GM12878 (cell line): ENCODE measurements at regions not wholly inside any gene's neighbourhood (a gene's known extent, or its start where the extent isn't known, plus 50 kb on each side); places are given as distances from the start of the nearest gene placed in this dataset.
A peak's percentile ranks its signal among the peaks of the same experiment; 100 is the strongest.

Experiments
- ATAC-seq: fragments of 200-7000 bp; cut with Tn5 transposase; 3 replicates; pipeline ENCODE4 v1.9.1; 2020; ENCODE audit warnings: mild to moderate bottlenecking, moderate library complexity
- BruUV-seq: library from RNA; stranded (reverse); fragments of 400-500 nt; replicated peaks from 2 replicates; lab custom pipeline; 2021; lab: Mats Ljungman, UMichigan
- CTCF ChIA-PET: fragments of 300-600 bp; sonication (Branson Sonifier 250); formaldehyde crosslinking; extraction: SDS; loops from one replicate; lab custom pipeline; 2021; ENCODE audit warnings: inconsistent platforms; lab: Yijun Ruan, JAX
- POLR2A ChIA-PET: fragments of 350-600 bp; formaldehyde crosslinking; extraction: SDS; loops from one replicate; lab custom pipeline; 2021; ENCODE audit warnings: inconsistent platforms; lab: Charles Lee
- RAD21 ChIA-PET: fragments of 300-600 bp; sonication (Branson Sonifier 250); formaldehyde crosslinking; loops from one replicate; lab custom pipeline; 2023; ENCODE audit warnings: antibody characterized with exemption; ENCODE audit not compliant: unreplicated experiment; lab: Charles Lee
- SMC1A ChIA-PET: fragments of 300-600 bp; sonication (Branson Sonifier 250); formaldehyde crosslinking; loops from one replicate; lab custom pipeline; 2023; ENCODE audit not compliant: unreplicated experiment, uncharacterized antibody; lab: Charles Lee
- DNase-seq: peaks from one replicate; pipeline ENCODE4 v3.0.0-alpha.2; 2011; ENCODE audit warnings: low read depth, low spot score
- FAIRE-seq: peaks from 3 replicates; lab custom pipeline; 2011; peaks lifted over from hg19 to GRCh38; lab: Jason Lieb, UNC
- H2AFZ ChIP-seq: 2 replicates; pipeline ENCODE4 v1.6.0; 2011; ENCODE audit warnings: low read depth, low read length, control low read depth; ENCODE audit not compliant: control insufficient read depth
- H3K27ac ChIP-seq: 2 replicates; pipeline ENCODE4 v1.5.1; 2011; ENCODE audit warnings: control low read depth; ENCODE audit not compliant: control insufficient read depth, insufficient read depth
- H3K27me3 ChIP-seq, 2 experiments: replicated peaks in 1 of 2; 2 replicates each; pipeline versions ENCODE4 v1.6.0 to v1.6.1; 2011; ENCODE audit warnings: low read length in 1 of 2; ENCODE audit not compliant: control insufficient read depth in 2 of 2, insufficient read depth in 2 of 2
- H3K36me3 ChIP-seq, 2 experiments: 2 replicates each; pipeline ENCODE4 v1.5.1; 2011; ENCODE audit warnings: low read length in 1 of 2; ENCODE audit not compliant: control insufficient read depth in 2 of 2, insufficient read depth in 2 of 2
- H3K4me1 ChIP-seq: 2 replicates; pipeline ENCODE4 v1.6.1; 2011; ENCODE audit warnings: mild to moderate bottlenecking, low read length, moderate library complexity, mixed read lengths; ENCODE audit not compliant: control insufficient read depth, insufficient read depth
- H3K4me2 ChIP-seq: 2 replicates; pipeline ENCODE4 v1.6.0; 2011; ENCODE audit warnings: control low read depth; ENCODE audit not compliant: control insufficient read depth, insufficient read depth
- H3K4me3 ChIP-seq: fragments of 200-600 bp; sonication (generic); 2 replicates; pipeline ENCODE4 v1.5.1; 2016
- H3K79me2 ChIP-seq: 2 replicates; pipeline ENCODE4 v1.6.0; 2011; ENCODE audit warnings: low read length; ENCODE audit not compliant: control insufficient read depth, insufficient read depth
- H3K9ac ChIP-seq: 2 replicates; pipeline ENCODE4 v1.8.0; 2011; ENCODE audit warnings: low read length, control low read depth, mixed read lengths; ENCODE audit not compliant: control insufficient read depth, insufficient read depth
- H3K9me3 ChIP-seq: replicated peaks from 3 replicates; pipeline ENCODE4 v1.5.1; 2011; ENCODE audit warnings: mild to moderate bottlenecking, low read length; ENCODE audit not compliant: control insufficient read depth, insufficient read depth
- H4K20me1 ChIP-seq: 2 replicates; pipeline ENCODE4 v1.6.0; 2011; ENCODE audit not compliant: control insufficient read depth, insufficient read depth
- BCL11A ChIP-seq: IDR thresholded peaks from 2 replicates; pipeline ENCODE4 v1.6.1; 2011; ENCODE audit warnings: low read depth, low read length
- CBX5 ChIP-seq: sonication (generic); IDR thresholded peaks from 2 replicates; pipeline ENCODE4 v1.6.1; 2016; ENCODE audit warnings: low read depth, moderate library complexity, mild to moderate bottlenecking, inconsistent platforms
- IKZF1 ChIP-seq: fragments of 450-650 bp; conservative IDR thresholded peaks from 2 replicates; pipeline ENCODE4 v1.6.1; 2017; ENCODE audit warnings: antibody characterized with exemption, mild to moderate bottlenecking
- IKZF2 ChIP-seq, 2 experiments: fragments of 450-650 bp; IDR thresholded peaks; 2 replicates each; pipeline ENCODE4 v1.6.1; 2017; ENCODE audit warnings: mild to moderate bottlenecking in 2 of 2, moderate library complexity in 2 of 2
- RUNX3 ChIP-seq: IDR thresholded peaks from 2 replicates; pipeline ENCODE4 v1.6.1; 2012; ENCODE audit warnings: low read length, inconsistent platforms
- SPI1 ChIP-seq: IDR thresholded peaks from 2 replicates; pipeline ENCODE4 v1.6.1; 2011; ENCODE audit warnings: low read depth, mild to moderate bottlenecking, low read length, moderate library complexity, borderline replicate concordance; ENCODE audit not compliant: insufficient read depth
- SREBF2 ChIP-seq: IDR thresholded peaks from 2 replicates; pipeline ENCODE4 v1.6.1; 2012; ENCODE audit warnings: mild to moderate bottlenecking, low read length
- TARDBP ChIP-seq: IDR thresholded peaks from 2 replicates; pipeline ENCODE4 v1.6.1; 2016; ENCODE audit warnings: borderline replicate concordance
- TBL1XR1 ChIP-seq: IDR thresholded peaks from 2 replicates; pipeline ENCODE4 v1.6.1; 2012; ENCODE audit warnings: low read depth, low read length, improper control_type of control experiment
- YBX1 ChIP-seq: fragments of 450-650 bp; IDR thresholded peaks from 2 replicates; pipeline ENCODE4 v1.6.1; 2016; ENCODE audit warnings: antibody characterized with exemption
- YY1 ChIP-seq: IDR thresholded peaks from 2 replicates; pipeline ENCODE4 v1.6.1; 2011; ENCODE audit warnings: low read depth, mild to moderate bottlenecking, low read length
- WGBS: methylation state at CpG from one replicate; pipeline ENCODE4 v1.1.6; 2016; ENCODE audit warnings: low lambda C conversion rate; ENCODE audit not compliant: insufficient replicate concordance, insufficient coverage; ENCODE audit errors: missing lambda C conversion rate; 5-methylcytosine and 5-hydroxymethylcytosine counted together
- in situ Hi-C: fragments of 300-500 bp; cut with MboI; formaldehyde crosslinking; loops from 9 replicates; pipeline ENCODE4 v1.14.3; 2018; ENCODE audit warnings: mixed read lengths
- intact Hi-C: fragments of 100-400 bp; cut with micrococcal nuclease; formaldehyde crosslinking; loops from one replicate; pipeline ENCODE4 v1.14.2; 2022; ENCODE audit not compliant: unreplicated experiment
- TF ChIP-seq, protein P1 (sequence below): fragments of 450-650 bp; IDR thresholded peaks from 2 replicates; pipeline ENCODE4 v1.6.1; 2017; ENCODE audit warnings: low read depth, mild to moderate bottlenecking, moderate library complexity
- TF ChIP-seq, protein P2 (sequence below): fragments of 450-650 bp; IDR thresholded peaks from 2 replicates; pipeline ENCODE4 v1.6.1; 2017; ENCODE audit warnings: mild to moderate bottlenecking, low read depth, inconsistent platforms; ENCODE audit not compliant: poor library complexity, severe bottlenecking

- ATAC-seq, result no peak; the same call in 2 of the 3 replicates
- intact Hi-C loops, result no loop called here
- Histone ChIP-seq H3K27ac (no peak overlapping the region), H3K79me2 (no peaks in the 10 kb centered on the region), H3K4me3 (no peak overlapping the region), H3K27me3 (no peaks in the 10 kb centered on the region), H3K36me3 (no peaks in the 10 kb centered on the region), H3K4me2 (peak overlapping the region; percentile 74; the same call in 1 of the 2 replicates), H3K4me1 (peaks cover 6% of the 10 kb centered on the region; the same call in 1 of the 2 replicates), H3K9me3 (peaks cover 2% of the 10 kb centered on the region; the same call in 1 of the 3 replicates), H3K9ac (no peak overlapping the region), H2AFZ (peak overlapping the region; percentile 80), H4K20me1 (no peaks in the 10 kb centered on the region)
- 28% methylated on average over 6 of the region's 6 CpGs for WGBS
- SMC1A ChIA-PET, result interaction anchor here (0.5 to 3.1 kb wide), 10 partner anchors 10 to 441 kb away, joined by 3 to 17 read pairs (median 4); no protein-coding TSS in a partner anchor
- in situ Hi-C loops, result no loop called here
- POLR2A ChIA-PET, result interaction anchor here (0.6 kb wide), 2 partner anchors 10 to 11 kb away, joined by 3 to 4 read pairs; no protein-coding TSS in a partner anchor
- BruUV-seq, result no TSS peak
- TF ChIP-seq, protein P1, sequence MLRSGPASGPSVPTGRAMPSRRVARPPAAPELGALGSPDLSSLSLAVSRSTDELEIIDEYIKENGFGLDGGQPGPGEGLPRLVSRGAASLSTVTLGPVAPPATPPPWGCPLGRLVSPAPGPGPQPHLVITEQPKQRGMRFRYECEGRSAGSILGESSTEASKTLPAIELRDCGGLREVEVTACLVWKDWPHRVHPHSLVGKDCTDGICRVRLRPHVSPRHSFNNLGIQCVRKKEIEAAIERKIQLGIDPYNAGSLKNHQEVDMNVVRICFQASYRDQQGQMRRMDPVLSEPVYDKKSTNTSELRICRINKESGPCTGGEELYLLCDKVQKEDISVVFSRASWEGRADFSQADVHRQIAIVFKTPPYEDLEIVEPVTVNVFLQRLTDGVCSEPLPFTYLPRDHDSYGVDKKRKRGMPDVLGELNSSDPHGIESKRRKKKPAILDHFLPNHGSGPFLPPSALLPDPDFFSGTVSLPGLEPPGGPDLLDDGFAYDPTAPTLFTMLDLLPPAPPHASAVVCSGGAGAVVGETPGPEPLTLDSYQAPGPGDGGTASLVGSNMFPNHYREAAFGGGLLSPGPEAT, result no peak
- no peak for FAIRE-seq
- no peak for DNase-seq
- RAD21 ChIA-PET, result interaction anchor here (1.4 kb wide), 1 partner anchor 16 kb away, joined by 5 read pairs; no protein-coding TSS in a partner anchor
- CTCF ChIA-PET, result interaction anchor here (0.6 to 1.2 kb wide), 3 partner anchors 10 to 41 kb away, joined by 3 to 4 read pairs (median 3); no protein-coding TSS in a partner anchor
Observed at GRCh38 chr15:95880031-95880570, 450.4 kb upstream of the NR2F2 start.

GRCh38 chr15:95880630-95881029 lies 449.9 kb upstream of the NR2F2 start:
- Histone ChIP-seq H4K20me1 (no peaks in the 10 kb centered on the region), H3K27me3 (no peaks in the 10 kb centered on the region), H3K9me3 (peaks cover 2% of the 10 kb centered on the region; the same call in 1 of the 3 replicates), H2AFZ (no peak overlapping the region), H3K79me2 (no peaks in the 10 kb centered on the region), H3K4me3 (no peak overlapping the region), H3K4me2 (no peak overlapping the region), H3K36me3 (no peaks in the 10 kb centered on the region), H3K4me1 (peaks cover 6% of the 10 kb centered on the region; the same call in 1 of the 2 replicates), H3K9ac (no peak overlapping the region), H3K27ac (no peak overlapping the region)
- ChIA-PET CTCF (interaction anchor here (1.0 to 1.1 kb wide), 2 partner anchors 10 to 11 kb away, joined by 3 to 4 read pairs; no protein-coding TSS in a partner anchor), SMC1A (interaction anchor here (0.5 to 3.1 kb wide), 6 partner anchors 10 to 440 kb away, joined by 3 to 17 read pairs (median 4); no protein-coding TSS in a partner anchor), RAD21 (interaction anchor here (1.4 kb wide), 1 partner anchor 16 kb away, joined by 5 read pairs; no protein-coding TSS in a partner anchor), POLR2A (interaction anchor here (1.2 kb wide), 1 partner anchor 11 kb away, joined by 3 read pairs; no protein-coding TSS in a partner anchor)
- FAIRE-seq (no peak), DNase-seq (no peak), ATAC-seq (peak; percentile 62)
- in situ Hi-C loops (no loop called here), intact Hi-C loops (no loop called here)
- 21% methylated on average over 2 of the region's 2 CpGs for WGBS
- no TSS peak for BruUV-seq
- TF ChIP-seq CBX5 (no peak), RUNX3 (0 out of 2 replicates have a peak, but pooled peaks have one; percentile 11), IKZF1 (no peak), SREBF2 (no peak), IKZF2 (IDR thresholded peaks at IDR 0.05) (peak in 1 of 2 experiments; percentile 34; a peak in 2 of 4 replicates), SPI1 (peak; percentile 82; the same call in 1 of the 2 replicates), YY1 (no peak), TARDBP (no peak), TBL1XR1 (no peak), YBX1 (no peak), BCL11A (0 out of 2 replicates have a peak, but pooled peaks have one; percentile 22)
- TF ChIP-seq, protein P2, sequence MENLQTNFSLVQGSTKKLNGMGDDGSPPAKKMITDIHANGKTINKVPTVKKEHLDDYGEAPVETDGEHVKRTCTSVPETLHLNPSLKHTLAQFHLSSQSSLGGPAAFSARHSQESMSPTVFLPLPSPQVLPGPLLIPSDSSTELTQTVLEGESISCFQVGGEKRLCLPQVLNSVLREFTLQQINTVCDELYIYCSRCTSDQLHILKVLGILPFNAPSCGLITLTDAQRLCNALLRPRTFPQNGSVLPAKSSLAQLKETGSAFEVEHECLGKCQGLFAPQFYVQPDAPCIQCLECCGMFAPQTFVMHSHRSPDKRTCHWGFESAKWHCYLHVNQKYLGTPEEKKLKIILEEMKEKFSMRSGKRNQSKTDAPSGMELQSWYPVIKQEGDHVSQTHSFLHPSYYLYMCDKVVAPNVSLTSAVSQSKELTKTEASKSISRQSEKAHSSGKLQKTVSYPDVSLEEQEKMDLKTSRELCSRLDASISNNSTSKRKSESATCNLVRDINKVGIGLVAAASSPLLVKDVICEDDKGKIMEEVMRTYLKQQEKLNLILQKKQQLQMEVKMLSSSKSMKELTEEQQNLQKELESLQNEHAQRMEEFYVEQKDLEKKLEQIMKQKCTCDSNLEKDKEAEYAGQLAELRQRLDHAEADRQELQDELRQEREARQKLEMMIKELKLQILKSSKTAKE, result no peak
